RPMI7951 (cell line): ENCODE measurements at regions not wholly inside any gene's neighbourhood (a gene's known extent, or its start where the extent isn't known, plus 50 kb on each side); places are given as distances from the start of the nearest gene placed in this dataset.
"Not testable (repeated sequence)": the region's sequence is repeated elsewhere in the genome, so short reads cannot be mapped to it uniquely, and the experiment has no call there.

ENCODE experiments used
- DNase-seq: peaks from one replicate; pipeline ENCODE4 v3.0.0-alpha.2; 2012; ENCODE audit warnings: low read depth

- DNase-seq, result not testable (repeated sequence)
Observed at GRCh38 chr12:92231532-92231931, 85.9 kb upstream of the BTG1 start.

- no peak for DNase-seq
Observed at GRCh38 chr12:92229381-92229780, 83.7 kb upstream of the BTG1 start.

- DNase-seq, result no peak
Observed at GRCh38 chr12:92226961-92227360, 81.3 kb upstream of the BTG1 start.

GRCh38 chr12:92226071-92226661 lies 80.5 kb upstream of the BTG1 start:
- no peak for DNase-seq

- DNase-seq, result peak; percentile 29
Observed at GRCh38 chr12:92224685-92225331, 79.2 kb upstream of the BTG1 start.

- no peak for DNase-seq
Observed at GRCh38 chr12:92223481-92223880, 77.8 kb upstream of the BTG1 start.

GRCh38 chr12:92221656-92222315 lies 76.1 kb upstream of the BTG1 start:
- DNase-seq, result no peak

- DNase-seq, result no peak
Observed at GRCh38 chr12:92218394-92219077, 72.9 kb upstream of the BTG1 start.

- no peak for DNase-seq
Observed at GRCh38 chr12:92216092-92216491, 70.4 kb upstream of the BTG1 start.

- DNase-seq, result no peak
Observed at GRCh38 chr12:92215358-92215757, 69.7 kb upstream of the BTG1 start.

GRCh38 chr12:92213166-92213565 lies 67.5 kb upstream of the BTG1 start:
- no peak for DNase-seq

GRCh38 chr12:92210071-92210470 lies 64.4 kb upstream of the BTG1 start:
- no peak for DNase-seq

- DNase-seq, result peak; percentile 2
Observed at GRCh38 chr12:92208613-92209121, 63.0 kb upstream of the BTG1 start.

- DNase-seq, result no peak
Observed at GRCh38 chr12:92206596-92206995, 61.0 kb upstream of the BTG1 start.

GRCh38 chr12:92206011-92206410 lies 60.4 kb upstream of the BTG1 start:
- no peak for DNase-seq

GRCh38 chr12:92199819-92200576 lies 54.4 kb upstream of the BTG1 start:
- DNase-seq, result no peak

- DNase-seq, result no peak
Observed at GRCh38 chr12:92197815-92198214, 52.2 kb upstream of the BTG1 start.

GRCh38 chr12:92196368-92196767 lies 50.7 kb upstream of the BTG1 start:
- no peak for DNase-seq
